HS-5 (cell line): ENCODE measurements at regions not wholly inside any gene's neighbourhood (a gene's known extent, or its start where the extent isn't known, plus 50 kb on each side); places are given as distances from the start of the nearest gene placed in this dataset.
"Not testable (repeated sequence)": the region's sequence is repeated elsewhere in the genome, so short reads cannot be mapped to it uniquely, and the experiment has no call there.

ENCODE experiments used
- DNase-seq: peaks from one replicate; pipeline ENCODE4 v3.0.0-alpha.2; 2012; ENCODE audit warnings: low read depth

- DNase-seq, result no peak
Measured at GRCh38 chr9:79395228-79395627, 176.5 kb upstream of the TLE4 start.

- no peak for DNase-seq
Measured at GRCh38 chr9:79395755-79396154, 176.0 kb upstream of the TLE4 start.

GRCh38 chr9:79396168-79396567 lies 175.6 kb upstream of the TLE4 start:
- no peak for DNase-seq

- no peak for DNase-seq
Measured at GRCh38 chr9:79403495-79403894, 168.3 kb upstream of the TLE4 start.

- DNase-seq, result no peak
Measured at GRCh38 chr9:79408200-79408599, 163.6 kb upstream of the TLE4 start.

GRCh38 chr9:79408617-79409016 lies 163.1 kb upstream of the TLE4 start:
- DNase-seq, result no peak

- no peak for DNase-seq
Measured at GRCh38 chr9:79409182-79409823, 162.5 kb upstream of the TLE4 start.

GRCh38 chr9:79425840-79426239 lies 145.9 kb upstream of the TLE4 start:
- DNase-seq, result no peak

GRCh38 chr9:79428422-79428821 lies 143.3 kb upstream of the TLE4 start:
- no peak for DNase-seq

GRCh38 chr9:79430619-79431018 lies 141.1 kb upstream of the TLE4 start:
- no peak for DNase-seq

GRCh38 chr9:79431019-79431679 lies 140.6 kb upstream of the TLE4 start:
- no peak for DNase-seq

- no peak for DNase-seq
Measured at GRCh38 chr9:79432485-79432884, 139.3 kb upstream of the TLE4 start.

GRCh38 chr9:79433703-79434102 lies 138.1 kb upstream of the TLE4 start:
- DNase-seq, result no peak

- not testable (repeated sequence) for DNase-seq
Measured at GRCh38 chr9:79439221-79439620, 132.5 kb upstream of the TLE4 start.

GRCh38 chr9:79446523-79447307 lies 125.0 kb upstream of the TLE4 start:
- no peak for DNase-seq

- DNase-seq, result no peak
Measured at GRCh38 chr9:79447308-79447605, 124.5 kb upstream of the TLE4 start.

- DNase-seq, result no peak
Measured at GRCh38 chr9:79447762-79448161, 124.0 kb upstream of the TLE4 start.

GRCh38 chr9:79452265-79452664 lies 119.5 kb upstream of the TLE4 start:
- no peak for DNase-seq

- DNase-seq, result no peak
Measured at GRCh38 chr9:79461712-79462111, 110.1 kb upstream of the TLE4 start.

- DNase-seq, result no peak
Measured at GRCh38 chr9:79465156-79465555, 106.6 kb upstream of the TLE4 start.

- DNase-seq, result no peak
Measured at GRCh38 chr9:79469164-79469563, 102.6 kb upstream of the TLE4 start.

- no peak for DNase-seq
Measured at GRCh38 chr9:79470954-79471353, 100.8 kb upstream of the TLE4 start.
